ENCODE measurements at regions not wholly inside any gene's neighbourhood (a gene's known extent, or its start where the extent isn't known, plus 50 kb on each side); places are given as distances from the start of the nearest gene placed in this dataset.

GRCh38 chr5:18181575-18181974 lies 547.3 kb downstream of the TAF11L14 start:
- Histone ChIP-seq H3K36me3 (replicated peaks in 1 of 2; ENCODE audit: insufficient read depth in 1 of 2, low read depth in 2 of 2) (no peaks in the 10 kb centered on the region), H3K27ac (no peak overlapping the region), H3K4me3 (no peak overlapping the region), H3K9me3 (no peaks in the 10 kb centered on the region), H3K27me3 (no peaks in the 10 kb centered on the region), H3K4me1 (no peaks in the 10 kb centered on the region)
- intact Hi-C loops (cut with DNase I) = no loop called here
- WGBS, 2 donors = 36 to 44% methylated on average over 1 of the region's 1 CpG
- DNase-seq (no peak), ATAC-seq (no peak)
- TF ChIP-seq, protein P1, sequence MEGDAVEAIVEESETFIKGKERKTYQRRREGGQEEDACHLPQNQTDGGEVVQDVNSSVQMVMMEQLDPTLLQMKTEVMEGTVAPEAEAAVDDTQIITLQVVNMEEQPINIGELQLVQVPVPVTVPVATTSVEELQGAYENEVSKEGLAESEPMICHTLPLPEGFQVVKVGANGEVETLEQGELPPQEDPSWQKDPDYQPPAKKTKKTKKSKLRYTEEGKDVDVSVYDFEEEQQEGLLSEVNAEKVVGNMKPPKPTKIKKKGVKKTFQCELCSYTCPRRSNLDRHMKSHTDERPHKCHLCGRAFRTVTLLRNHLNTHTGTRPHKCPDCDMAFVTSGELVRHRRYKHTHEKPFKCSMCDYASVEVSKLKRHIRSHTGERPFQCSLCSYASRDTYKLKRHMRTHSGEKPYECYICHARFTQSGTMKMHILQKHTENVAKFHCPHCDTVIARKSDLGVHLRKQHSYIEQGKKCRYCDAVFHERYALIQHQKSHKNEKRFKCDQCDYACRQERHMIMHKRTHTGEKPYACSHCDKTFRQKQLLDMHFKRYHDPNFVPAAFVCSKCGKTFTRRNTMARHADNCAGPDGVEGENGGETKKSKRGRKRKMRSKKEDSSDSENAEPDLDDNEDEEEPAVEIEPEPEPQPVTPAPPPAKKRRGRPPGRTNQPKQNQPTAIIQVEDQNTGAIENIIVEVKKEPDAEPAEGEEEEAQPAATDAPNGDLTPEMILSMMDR (IDR thresholded peaks at IDR 0.05) = no peak
- no peak for TF ChIP-seq POLR2A (IDR thresholded peaks at IDR 0.05)

DNA sequence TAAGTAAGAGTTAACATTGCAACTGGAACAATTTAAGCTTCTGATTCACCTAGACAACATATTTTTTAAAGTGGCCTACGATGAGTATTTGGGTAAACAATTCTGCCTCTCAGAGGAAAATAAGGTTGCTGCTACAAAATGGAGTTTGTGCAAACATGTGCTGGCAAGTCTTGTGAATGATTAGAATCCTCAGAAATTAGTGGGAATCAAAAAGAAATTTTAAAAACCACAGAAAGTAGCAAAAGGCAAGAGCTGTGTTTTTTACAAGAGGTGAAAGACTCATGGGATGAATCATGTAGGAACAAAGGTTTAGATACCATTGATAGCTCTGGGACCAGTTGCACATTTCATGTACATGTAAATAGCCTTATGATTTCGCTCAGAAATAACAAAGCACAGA lies 561.6 kb downstream of the TAF11L14 start:
- no peaks in the 10 kb centered on the region for H3K36me3 ChIP-seq (replicated peaks in 1 of 2; ENCODE audit: insufficient read depth in 1 of 2, low read depth in 2 of 2)
- no peaks in the 10 kb centered on the region for H3K4me1 ChIP-seq
- WGBS, 2 donors = 31 to 43% methylated on average over 2 of the region's 2 CpGs
- no peak overlapping the region for H3K27ac ChIP-seq
- no peak overlapping the region for H3K4me3 ChIP-seq
- no peaks in the 10 kb centered on the region for H3K27me3 ChIP-seq
- intact Hi-C loops (cut with DNase I) = no loop called here
- no peak for DNase-seq
- no peak for TF ChIP-seq POLR2A (IDR thresholded peaks at IDR 0.05)
- H3K9me3 ChIP-seq = peaks cover 0 to 7% (median 0%) of the 10 kb centered on the region in 3 donors
- no peak for ATAC-seq

- 30 to 32% methylated on average over 2 of the region's 2 CpGs for WGBS, 2 donors
- no peaks in the 10 kb centered on the region for H3K36me3 ChIP-seq (replicated peaks in 1 of 2; ENCODE audit: insufficient read depth in 1 of 2, low read depth in 2 of 2)
- no peak overlapping the region for H3K27ac ChIP-seq
- H3K9me3 ChIP-seq = no peaks in the 10 kb centered on the region
- H3K4me1 ChIP-seq = no peaks in the 10 kb centered on the region
- no peaks in the 10 kb centered on the region for H3K27me3 ChIP-seq
- no peak for ATAC-seq
- DNase-seq = no peak
- intact Hi-C loops (cut with DNase I) = no loop called here
- H3K4me3 ChIP-seq = no peak overlapping the region
- TF ChIP-seq, protein P1 (IDR thresholded peaks at IDR 0.05) = no peak
Observed at GRCh38 chr5:18197734-18198133, 563.5 kb downstream of the TAF11L14 start.

GRCh38 chr5:18202164-18202563 lies 567.9 kb downstream of the TAF11L14 start:
- Histone ChIP-seq H3K27me3 (no peaks in the 10 kb centered on the region), H3K36me3 (replicated peaks in 1 of 2; ENCODE audit: insufficient read depth in 1 of 2, low read depth in 2 of 2) (no peaks in the 10 kb centered on the region), H3K9me3 (no peaks in the 10 kb centered on the region), H3K4me1 (no peaks in the 10 kb centered on the region), H3K4me3 (no peak overlapping the region), H3K27ac (no peak overlapping the region)
- TF ChIP-seq, protein P1 (IDR thresholded peaks at IDR 0.05) = no peak
- no peak for TF ChIP-seq POLR2A (IDR thresholded peaks at IDR 0.05)
- intact Hi-C loops (cut with DNase I) = no loop called here
- ATAC-seq (no peak), DNase-seq (no peak)
- WGBS, 2 donors = 62% methylated on average over 2 of the region's 2 CpGs

DNA sequence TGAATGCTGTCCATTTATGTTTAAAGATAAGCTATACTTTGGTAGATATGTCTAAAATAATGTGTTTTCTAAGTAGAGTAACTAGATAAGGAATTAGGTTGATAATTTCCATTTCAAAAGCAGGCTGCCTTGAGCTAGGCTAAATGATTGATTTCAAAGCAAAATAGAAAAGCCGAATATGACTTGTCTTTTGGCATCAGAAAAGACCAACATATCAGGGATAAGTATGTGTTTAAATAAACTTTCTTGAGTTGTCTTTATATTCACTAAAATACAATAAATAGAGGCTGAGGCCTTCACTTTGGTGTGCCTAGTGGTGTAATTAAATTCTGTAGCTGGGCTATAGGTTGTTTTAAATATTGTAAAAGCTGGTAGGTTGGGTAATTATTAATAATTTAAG lies 569.0 kb downstream of the TAF11L14 start:
- no peaks in the 10 kb centered on the region for H3K36me3 ChIP-seq (replicated peaks in 1 of 2; ENCODE audit: insufficient read depth in 1 of 2, low read depth in 2 of 2)
- no peaks in the 10 kb centered on the region for H3K4me1 ChIP-seq
- intact Hi-C loops (cut with DNase I) = no loop called here
- no peak overlapping the region for H3K4me3 ChIP-seq
- no peaks in the 10 kb centered on the region for H3K9me3 ChIP-seq
- no peak for DNase-seq
- TF ChIP-seq, protein P1 (IDR thresholded peaks at IDR 0.05) = no peak
- no peak for TF ChIP-seq POLR2A (IDR thresholded peaks at IDR 0.05)
- H3K27ac ChIP-seq = no peak overlapping the region
- no peaks in the 10 kb centered on the region for H3K27me3 ChIP-seq
- 26 to 38% methylated on average over 1 of the region's 1 CpG for WGBS, 2 donors
- ATAC-seq = no peak

Measured in body of pancreas (tissue), 4 donors.